Adrenal gland (tissue), 9 donors: ENCODE measurements at regions not wholly inside any gene's neighbourhood (a gene's known extent, or its start where the extent isn't known, plus 50 kb on each side); places are given as distances from the start of the nearest gene placed in this dataset.

Experiments
- DNase-seq, 7 donors: peaks; one replicate each; pipeline ENCODE4 v3.0.0-alpha.2; 2019 to 2020
- H3K27ac ChIP-seq, 5 donors: fragments of 200-600 bp; sonication (generic) in 4 of 5; 1 replicate in 3 of 5; 2 replicates in 2 of 5; pipeline versions ENCODE4 v1.5.1 to v1.8.0; 2016 to 2020; ENCODE audit warnings: mild to moderate bottlenecking in 1 of 5
- H3K27me3 ChIP-seq: fragments of 200-600 bp; 2 replicates; pipeline ENCODE4 v1.8.0; 2021
- H3K36me3 ChIP-seq, 2 donors: fragments of 200-600 bp; replicated peaks in 1 of 2; 1 replicate in 1 of 2; 2 replicates in 1 of 2; pipeline versions ENCODE4 v1.5.1 to v1.8.0; 2018 to 2022
- H3K4me1 ChIP-seq, 2 donors: fragments of 200-600 bp; replicated peaks in 1 of 2; 1 replicate in 1 of 2; 2 replicates in 1 of 2; pipeline versions ENCODE4 v1.5.1 to v1.8.0; 2018 to 2021
- H3K4me3 ChIP-seq, 4 donors: fragments of 200-600 bp; sonication (generic) in 3 of 4; one replicate each; pipeline ENCODE4 v1.5.1; 2016 to 2018
- H3K9me3 ChIP-seq, 3 donors: fragments of 200-600 bp; sonication (generic) in 1 of 3; replicated peaks in 1 of 3; 1 replicate in 2 of 3; 2 replicates in 1 of 3; pipeline versions ENCODE4 v1.5.1 to v1.8.0; 2016 to 2021
- POLR2A ChIP-seq, 2 donors: fragments of 450-650 bp; IDR thresholded peaks; one replicate each; pipeline ENCODE4 v1.6.1; 2017; ENCODE audit warnings: antibody characterized with exemption in 2 of 2, mild to moderate bottlenecking in 2 of 2, moderate library complexity in 1 of 2
- WGBS, 4 donors: extraction: QIAGEN DNeasy Blood & Tissue Kit in 2 of 4; methylation state at CpG; one replicate each; pipeline versions ENCODE4 v1.1.5 to v1.1.7; 2013 to 2017; 5-methylcytosine and 5-hydroxymethylcytosine counted together
- intact Hi-C, 2 donors: fragments of 100-400 bp; cut with DNase I; formaldehyde crosslinking; loops; one replicate each; pipeline versions ENCODE4 v1.14.1 to v1.15.0; 2022 to 2023
- TF ChIP-seq, protein P1 (sequence below), 6 experiments: fragments of 450-650 bp in 4 of 6; fragments of 200-600 bp in 2 of 6; sonication (generic) in 1 of 6; IDR thresholded peaks; 1 replicate in 5 of 6; 2 replicates in 1 of 6; pipeline versions ENCODE4 v1.5.1 to v1.8.0; 2016 to 2021; ENCODE audit warnings: antibody characterized with exemption in 6 of 6, mild to moderate bottlenecking in 2 of 6, moderate library complexity in 1 of 6
- donor health status: healthy with polysubstance abuse.
- donor health status: Bipolar disorder and iron deficiency.
- donor health status: DM: yes; HTN: yes; CAD: no.
- donor health status: DM: no; HTN: no; CAD: no.
- donor health status: DM: no; HTN: no; CAD: no.

DNA sequence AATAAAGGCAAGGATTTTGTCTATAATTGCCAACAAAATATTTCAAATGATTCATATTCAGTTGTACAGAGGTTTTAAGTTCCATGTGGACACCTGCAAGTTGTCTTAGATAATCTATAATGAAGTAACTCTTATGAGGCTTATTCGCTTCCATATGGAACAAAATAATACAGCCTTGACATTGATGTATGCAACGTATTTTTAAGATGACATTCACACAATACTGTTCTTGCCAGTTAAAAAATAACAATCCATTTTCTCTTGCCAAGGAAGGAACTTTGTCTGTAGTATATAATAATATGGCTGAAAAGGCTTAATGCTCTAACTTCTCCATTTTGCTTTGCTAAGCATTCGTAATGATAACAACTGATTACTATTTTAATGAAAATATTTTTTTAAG lies 269.3 kb upstream of the FKBP1C start:
- TF ChIP-seq POLR2A (IDR thresholded peaks at IDR 0.05): no peak
- TF ChIP-seq, protein P1, sequence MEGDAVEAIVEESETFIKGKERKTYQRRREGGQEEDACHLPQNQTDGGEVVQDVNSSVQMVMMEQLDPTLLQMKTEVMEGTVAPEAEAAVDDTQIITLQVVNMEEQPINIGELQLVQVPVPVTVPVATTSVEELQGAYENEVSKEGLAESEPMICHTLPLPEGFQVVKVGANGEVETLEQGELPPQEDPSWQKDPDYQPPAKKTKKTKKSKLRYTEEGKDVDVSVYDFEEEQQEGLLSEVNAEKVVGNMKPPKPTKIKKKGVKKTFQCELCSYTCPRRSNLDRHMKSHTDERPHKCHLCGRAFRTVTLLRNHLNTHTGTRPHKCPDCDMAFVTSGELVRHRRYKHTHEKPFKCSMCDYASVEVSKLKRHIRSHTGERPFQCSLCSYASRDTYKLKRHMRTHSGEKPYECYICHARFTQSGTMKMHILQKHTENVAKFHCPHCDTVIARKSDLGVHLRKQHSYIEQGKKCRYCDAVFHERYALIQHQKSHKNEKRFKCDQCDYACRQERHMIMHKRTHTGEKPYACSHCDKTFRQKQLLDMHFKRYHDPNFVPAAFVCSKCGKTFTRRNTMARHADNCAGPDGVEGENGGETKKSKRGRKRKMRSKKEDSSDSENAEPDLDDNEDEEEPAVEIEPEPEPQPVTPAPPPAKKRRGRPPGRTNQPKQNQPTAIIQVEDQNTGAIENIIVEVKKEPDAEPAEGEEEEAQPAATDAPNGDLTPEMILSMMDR (IDR thresholded peaks at IDR 0.05): no peak
- Histone ChIP-seq H3K4me3 (no peak overlapping the region), H3K9me3 (no peaks in the 10 kb centered on the region), H3K4me1 (no peaks in the 10 kb centered on the region), H3K36me3 (no peaks in the 10 kb centered on the region), H3K27me3 (no peaks in the 10 kb centered on the region), H3K27ac (no peak overlapping the region)
- WGBS, 4 donors: 54 to 62% (median 60%) methylated on average over 3 of the region's 3 CpGs
- DNase-seq: no peak
- intact Hi-C loops: no loop called here

DNA sequence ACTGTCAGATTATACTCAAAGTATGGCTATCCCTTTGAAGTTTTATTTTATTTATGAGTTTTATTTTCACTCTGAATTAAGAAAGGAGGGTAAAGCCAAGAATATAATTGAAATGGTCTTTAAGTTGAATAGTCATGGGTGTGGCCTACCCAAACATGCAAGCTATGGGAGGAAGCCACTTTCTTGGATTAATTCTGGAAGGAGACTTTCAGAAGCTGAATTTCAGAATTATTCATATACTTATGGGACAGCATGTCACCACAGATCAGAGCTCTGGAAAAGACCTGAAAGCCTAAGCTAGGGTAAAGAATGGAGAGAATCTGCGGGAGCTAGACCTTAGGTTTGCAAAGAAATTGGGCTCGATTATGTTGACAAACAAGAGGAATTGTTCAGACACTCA lies 242.4 kb upstream of the FKBP1C start:
- H3K27me3 ChIP-seq: no peaks in the 10 kb centered on the region
- TF ChIP-seq, protein P1 (IDR thresholded peaks at IDR 0.05): no peak
- no peak for TF ChIP-seq POLR2A (IDR thresholded peaks at IDR 0.05)
- no peak overlapping the region for H3K4me3 ChIP-seq
- intact Hi-C loops: no loop called here
- H3K9me3 ChIP-seq: no peaks in the 10 kb centered on the region
- no peak overlapping the region for H3K27ac ChIP-seq
- 65 to 86% (median 80%) methylated on average over 2 of the region's 2 CpGs for whole genome bisulfite sequencing, 4 donors
- H3K4me1 ChIP-seq: no peaks in the 10 kb centered on the region
- no peaks in the 10 kb centered on the region for H3K36me3 ChIP-seq
- DNase-seq: no peak

DNA sequence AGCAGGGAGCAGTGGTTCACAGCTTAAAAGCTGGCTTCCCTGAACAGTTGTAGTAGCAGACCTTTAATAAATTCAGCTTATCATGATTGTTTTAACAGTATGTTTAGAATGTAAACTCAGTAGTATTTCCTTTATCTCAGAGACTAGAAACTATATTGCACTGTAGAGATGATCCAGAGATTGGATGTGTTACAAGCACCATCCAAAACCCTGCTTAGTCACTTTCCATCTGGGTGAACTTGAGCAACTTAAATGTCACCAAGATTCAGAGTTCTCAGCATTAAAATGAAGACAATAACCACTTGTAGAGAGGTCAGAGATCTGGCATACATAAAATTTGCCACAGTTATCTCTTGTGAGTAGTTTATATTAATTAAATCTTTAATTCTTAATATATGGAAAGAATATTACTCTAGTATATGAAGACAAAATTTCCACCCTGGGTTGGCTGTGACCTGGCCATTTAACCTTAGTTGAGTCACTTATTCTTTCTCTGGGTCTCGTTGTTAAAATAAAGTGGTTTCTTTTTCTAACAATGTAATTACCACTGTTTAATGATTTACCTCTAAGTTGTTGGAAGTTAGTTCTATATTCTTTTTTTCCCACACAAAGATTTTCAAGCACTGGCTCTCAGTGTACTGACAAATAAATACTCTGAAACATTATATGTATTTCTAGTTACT lies 239.2 kb upstream of the FKBP1C start:
- intact Hi-C loops: no loop called here
- no peaks in the 10 kb centered on the region for H3K4me1 ChIP-seq
- DNase-seq: no peak
- H3K27me3 ChIP-seq: no peaks in the 10 kb centered on the region
- H3K36me3 ChIP-seq: no peaks in the 10 kb centered on the region
- 40 to 57% (median 47%) methylated on average over 1 of the region's 1 CpG for WGBS, 4 donors
- no peak overlapping the region for H3K4me3 ChIP-seq
- no peak overlapping the region for H3K27ac ChIP-seq
- TF ChIP-seq, protein P1 (IDR thresholded peaks at IDR 0.05): no peak
- TF ChIP-seq POLR2A (IDR thresholded peaks at IDR 0.05): no peak
- H3K9me3 ChIP-seq: no peaks in the 10 kb centered on the region

DNA sequence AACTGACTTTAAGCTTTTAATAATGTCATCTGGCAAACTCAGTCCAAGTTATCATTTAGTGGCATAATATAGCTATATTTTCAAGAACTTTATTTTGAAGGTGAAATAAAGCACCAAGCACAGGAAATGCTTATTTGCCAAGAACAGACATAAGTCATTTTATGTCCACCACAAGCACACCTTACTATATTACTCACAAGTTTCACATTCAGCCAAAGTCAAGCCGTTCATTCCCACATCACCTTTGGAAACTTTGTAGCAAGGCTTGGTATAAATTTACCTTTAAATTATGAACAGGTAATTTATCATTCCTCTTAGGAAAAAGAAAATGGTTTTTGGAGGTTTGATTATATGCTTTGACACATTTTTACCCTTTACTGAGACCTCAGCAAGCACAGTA lies 236.8 kb upstream of the FKBP1C start:
- intact Hi-C loops: no loop called here
- TF ChIP-seq, protein P1 (IDR thresholded peaks at IDR 0.05): no peak
- TF ChIP-seq POLR2A (IDR thresholded peaks at IDR 0.05): no peak
- 58 to 85% (median 63%) methylated on average over 1 of the region's 1 CpG for WGBS, 4 donors
- no peak overlapping the region for H3K4me3 ChIP-seq
- H3K27ac ChIP-seq: no peak overlapping the region
- no peaks in the 10 kb centered on the region for H3K36me3 ChIP-seq
- DNase-seq: no peak
- no peaks in the 10 kb centered on the region for H3K4me1 ChIP-seq
- peaks cover 0 to 6% (median 0%) of the 10 kb centered on the region in 3 donors for H3K9me3 ChIP-seq
- no peaks in the 10 kb centered on the region for H3K27me3 ChIP-seq
